Stimulated activated CD8-positive, alpha-beta memory T cell treated with anti-CD3 and anti-CD28 coated beads, Interleukin-4, amount 100 ng/mL, for 24 hours (primary cell): ENCODE measurements at regions not wholly inside any gene's neighbourhood (a gene's known extent, or its start where the extent isn't known, plus 50 kb on each side); places are given as distances from the start of the nearest gene placed in this dataset.
"Not testable (repeated sequence)": the region's sequence is repeated elsewhere in the genome, so short reads cannot be mapped to it uniquely, and the experiment has no call there.

Source experiments
- DNase-seq: peaks from one replicate; pipeline ENCODE4 v3.0.0-alpha.2; 2020; ENCODE audit warnings: low read depth

DNA sequence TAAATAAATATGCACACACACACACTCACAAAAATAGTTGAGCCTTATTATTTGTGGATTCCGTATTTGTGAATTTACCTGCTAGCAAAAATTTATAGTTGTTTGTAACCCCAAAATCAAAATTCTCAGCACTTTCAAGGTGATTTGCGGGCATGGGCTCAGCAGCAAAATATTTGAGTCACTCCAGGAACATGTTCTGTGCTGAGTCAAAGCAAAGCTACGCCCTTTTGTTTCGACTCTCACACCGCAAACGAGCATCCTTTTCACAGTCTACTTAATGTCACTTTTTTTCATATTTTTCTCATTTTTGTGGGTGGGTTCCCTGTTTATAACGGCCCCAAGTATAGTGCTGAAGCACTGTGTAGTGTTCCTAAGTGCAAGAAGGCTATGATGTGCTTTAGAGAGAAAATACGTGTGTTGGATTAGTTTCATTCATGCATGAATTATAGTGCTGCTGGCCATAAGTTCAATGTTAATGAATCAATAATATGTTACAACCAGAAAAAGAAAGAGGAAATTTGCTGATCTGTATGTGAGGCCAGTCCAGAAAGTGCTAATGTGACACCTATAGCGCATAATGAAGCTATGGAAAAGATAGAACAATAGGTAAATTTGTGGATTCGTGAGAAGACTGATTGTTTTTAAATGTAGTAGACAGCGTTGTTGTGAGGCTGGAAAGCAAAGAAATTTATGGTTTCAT, 723.2 kb upstream of the AGA start:
- no peak for DNase-seq

DNA sequence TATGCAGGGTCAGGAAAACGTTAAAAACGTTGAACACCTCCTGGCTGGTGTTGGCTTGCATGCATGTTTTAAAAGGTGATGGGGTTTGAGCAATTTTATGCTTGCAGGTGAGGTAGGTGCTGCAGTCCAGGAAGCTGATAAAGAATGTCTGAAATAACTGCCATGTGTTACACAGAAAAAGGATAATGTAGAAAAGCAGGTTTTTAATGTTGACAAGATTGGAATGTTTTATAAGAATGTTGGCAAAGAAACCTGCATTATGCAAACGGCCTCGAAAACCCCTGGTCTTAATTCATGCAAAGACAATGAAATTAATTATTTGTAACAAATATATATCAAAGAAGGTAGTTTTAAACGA, 723.7 kb upstream of the AGA start:
- no peak for DNase-seq

DNA sequence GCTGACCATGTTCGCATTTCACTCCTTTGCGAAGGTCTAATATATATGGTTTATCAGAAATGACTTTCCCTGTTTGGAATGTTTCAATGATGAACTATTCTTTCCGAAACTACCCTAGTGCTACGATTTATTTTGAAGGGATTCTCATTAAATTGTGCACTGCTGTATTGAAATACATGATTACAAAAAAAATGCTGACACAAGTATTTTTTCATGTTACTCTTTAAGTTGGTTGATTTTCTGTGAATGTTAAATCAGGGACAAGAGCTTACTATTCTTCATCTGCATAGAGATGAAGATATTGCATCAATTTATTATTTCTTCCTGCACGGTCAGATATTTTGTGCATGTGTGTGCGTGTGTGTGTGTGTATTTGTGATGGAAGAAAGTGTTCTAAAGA, 731.5 kb upstream of the AGA start:
- DNase-seq: no peak

DNA sequence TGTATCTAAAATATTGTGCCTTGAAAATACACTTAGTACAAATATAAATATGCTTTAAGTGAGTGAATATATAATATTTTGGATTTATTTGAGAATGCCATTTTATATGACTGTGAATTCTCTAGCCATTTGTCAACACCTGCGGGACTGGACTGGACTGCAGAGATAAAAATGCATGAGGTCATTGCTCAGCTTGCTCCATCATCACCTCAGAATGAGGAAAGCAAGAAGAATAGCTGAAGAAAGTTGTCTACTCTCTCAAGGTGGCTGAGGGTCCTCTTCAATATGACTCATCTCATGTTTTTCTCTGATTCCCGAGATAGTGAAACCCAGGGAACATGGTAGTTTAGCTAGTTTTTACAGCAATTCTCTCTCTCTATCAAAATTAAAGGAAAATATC, 732.5 kb upstream of the AGA start:
- no peak for DNase-seq

DNA sequence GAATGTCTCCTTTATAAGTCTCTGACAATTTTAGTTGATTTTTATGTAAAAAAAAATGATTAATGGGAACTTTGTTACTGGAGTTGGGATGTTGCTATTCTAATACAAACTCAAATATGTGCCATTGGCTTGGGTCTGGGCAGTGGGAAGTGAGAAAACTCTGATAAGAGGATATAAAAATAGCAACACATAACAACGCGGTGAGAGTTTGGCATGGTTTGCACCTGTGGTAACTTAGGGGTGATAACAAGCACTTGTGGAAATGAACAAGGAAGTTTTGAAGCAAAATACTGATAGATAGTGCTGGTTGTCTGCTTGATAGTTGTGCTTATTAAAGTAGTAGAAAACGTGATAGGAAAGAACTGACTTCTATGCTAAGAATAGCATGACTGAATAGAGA, 743.3 kb upstream of the AGA start:
- DNase-seq: no peak

DNA sequence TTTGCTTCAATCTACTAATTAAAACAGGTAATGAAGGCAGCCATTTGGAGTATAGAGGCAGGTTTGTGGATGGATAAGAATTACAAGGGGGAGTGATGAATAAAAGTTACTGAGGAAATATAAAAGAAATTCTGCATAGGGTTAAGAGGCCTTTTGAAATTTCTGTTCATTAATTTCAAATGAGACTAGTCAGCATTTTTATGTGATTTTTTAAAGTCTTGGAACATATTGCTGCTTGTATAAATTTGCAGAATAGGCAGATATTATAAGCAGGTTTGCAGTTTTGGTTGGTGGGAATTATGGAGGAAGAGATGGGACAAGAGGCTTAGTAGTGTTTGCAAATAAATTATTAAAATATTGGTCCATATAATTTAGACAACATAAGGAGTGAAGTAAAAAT, 750.4 kb upstream of the AGA start:
- no peak for DNase-seq

DNA sequence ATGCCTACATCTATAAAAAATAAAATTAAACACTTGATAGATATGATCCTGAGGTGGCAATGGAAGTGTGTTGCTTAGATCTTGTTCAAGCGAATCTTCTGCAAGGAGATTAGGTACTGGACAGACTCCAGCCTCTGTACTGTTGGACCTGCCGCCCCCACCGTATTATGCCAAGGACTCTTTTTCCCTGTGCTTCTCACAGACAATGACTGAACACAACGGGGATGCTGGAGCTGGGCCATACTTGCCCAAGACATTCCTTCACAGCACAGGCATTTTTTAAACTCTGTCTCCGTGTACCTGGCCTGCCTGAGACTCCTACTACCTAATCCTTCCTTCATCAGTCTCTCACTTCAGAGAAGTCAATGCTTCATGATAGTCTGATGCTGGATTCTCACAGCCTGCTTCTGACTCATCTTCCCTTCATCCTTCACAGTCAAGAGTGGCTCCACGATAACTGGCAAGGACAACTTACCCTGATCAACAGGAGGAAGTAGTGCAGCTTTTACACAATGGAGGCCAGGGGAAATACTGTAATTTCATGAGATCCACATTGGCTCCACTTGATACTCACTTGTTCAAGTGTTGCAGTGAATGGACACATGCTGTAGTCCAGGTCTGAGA, 754.6 kb upstream of the AGA start:
- DNase-seq: no peak

DNA sequence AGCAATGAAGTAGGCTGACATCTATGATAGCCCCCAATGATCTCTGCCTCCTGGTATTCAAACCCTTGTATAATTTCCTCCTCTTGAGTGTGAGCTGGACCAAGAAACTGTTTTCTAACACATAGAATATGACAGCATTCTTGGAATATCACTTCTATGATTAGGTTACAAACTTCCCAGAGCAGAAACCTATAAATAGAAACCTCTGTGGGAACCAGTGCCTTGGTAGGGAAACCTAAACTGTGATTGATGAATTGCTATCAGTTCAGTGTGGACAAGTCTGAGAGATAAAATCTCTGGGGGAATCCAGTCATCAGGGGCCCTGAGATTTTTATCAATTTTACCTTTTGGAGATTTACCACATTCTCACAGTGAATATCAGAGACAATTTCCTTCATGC, 756.5 kb upstream of the AGA start:
- DNase-seq: no peak

DNA sequence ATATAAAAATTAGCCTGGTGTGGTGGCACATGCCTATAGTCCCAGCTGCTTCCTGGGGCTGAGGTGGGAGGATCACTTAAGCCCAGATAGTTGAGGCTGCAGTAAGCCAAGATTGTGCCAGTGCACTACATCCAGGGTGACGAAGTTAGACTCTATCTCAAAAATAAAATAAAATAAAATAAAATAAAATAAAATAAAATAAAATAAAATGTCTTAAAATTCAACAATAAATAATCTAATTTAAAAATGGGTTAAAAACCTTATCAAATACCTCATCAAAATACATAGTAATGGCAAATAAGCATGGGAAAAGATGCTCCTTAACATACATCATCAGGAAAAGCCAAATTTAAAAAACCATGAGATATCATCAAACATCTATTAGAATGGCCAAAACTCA, 760.2 kb upstream of the AGA start:
- no peak for DNase-seq

DNA sequence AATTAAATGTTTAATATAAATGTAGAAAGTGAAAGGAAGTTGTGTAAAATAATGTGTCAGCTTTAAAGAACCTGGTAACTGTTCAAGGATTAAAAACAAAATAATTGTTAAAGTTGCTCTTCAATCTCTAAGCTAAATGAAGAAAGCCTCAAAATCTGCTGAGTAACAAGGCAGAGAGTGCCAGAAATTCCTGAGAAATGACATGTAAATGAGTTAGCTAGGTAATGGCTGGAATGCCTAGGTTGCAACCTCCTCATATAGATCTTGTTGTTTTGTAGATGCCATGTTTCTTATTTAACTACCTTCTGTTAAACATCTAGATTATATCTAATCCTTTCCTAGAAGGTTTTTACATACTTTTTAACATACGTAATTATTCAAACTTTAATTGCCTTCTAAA, 763.6 kb upstream of the AGA start:
- no peak for DNase-seq

DNA sequence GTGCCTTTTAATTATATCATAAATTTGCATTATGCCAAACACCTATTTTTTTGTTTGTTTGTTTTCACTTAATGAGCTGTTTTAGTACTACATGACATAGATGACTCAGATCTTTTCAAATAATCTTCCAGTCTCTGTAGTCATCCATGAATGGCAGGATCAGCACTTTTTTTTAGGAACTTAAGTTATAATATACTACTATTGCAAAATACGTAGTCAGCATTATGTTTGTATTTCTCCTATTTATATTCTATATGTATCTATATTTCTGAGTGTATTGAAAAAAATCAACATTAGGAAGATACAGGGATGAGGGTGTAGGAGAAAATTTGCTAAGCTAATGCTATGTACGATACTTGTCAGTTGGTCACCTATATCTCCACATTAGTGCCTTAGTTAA, 773.1 kb upstream of the AGA start:
- no peak for DNase-seq

DNA sequence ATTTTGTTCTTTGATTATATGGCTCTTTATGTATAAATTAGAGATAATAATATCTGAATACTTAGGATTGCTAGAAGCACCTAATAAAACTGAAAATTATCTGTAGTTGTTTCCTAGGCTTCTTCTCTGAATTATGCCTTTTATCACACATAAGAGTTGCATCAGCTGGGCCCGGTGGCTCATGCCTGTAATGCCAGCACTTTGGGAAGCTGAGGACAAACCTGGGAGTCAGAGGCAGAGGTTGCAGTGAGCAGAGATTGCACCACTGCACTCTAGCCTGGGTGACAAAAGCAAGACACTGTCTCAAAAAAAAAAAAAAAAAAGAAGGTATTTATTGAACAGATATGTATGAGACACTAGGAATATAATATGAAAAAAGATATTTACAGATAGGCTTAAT, 773.5 kb upstream of the AGA start:
- no peak for DNase-seq

DNA sequence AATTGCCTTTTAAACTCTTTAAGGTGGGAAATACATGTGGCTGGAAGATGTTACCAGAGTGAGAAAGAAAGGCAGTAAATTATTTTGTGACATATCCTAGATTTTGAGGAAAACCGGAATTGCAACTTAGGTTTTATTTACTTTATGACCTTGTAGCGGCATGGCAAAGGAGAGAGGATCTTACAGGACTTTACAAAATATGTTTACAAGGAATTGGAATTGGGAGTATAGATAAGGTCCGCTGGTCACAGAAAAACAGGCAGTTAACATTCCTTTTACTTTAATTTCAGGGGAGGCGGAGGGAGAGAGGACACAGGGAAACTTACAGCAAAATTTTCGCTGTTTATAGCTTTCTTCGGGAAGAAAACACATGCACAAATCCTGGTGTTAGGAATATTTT, 784.2 kb upstream of the AGA start:
- DNase-seq: not testable (repeated sequence)

DNA sequence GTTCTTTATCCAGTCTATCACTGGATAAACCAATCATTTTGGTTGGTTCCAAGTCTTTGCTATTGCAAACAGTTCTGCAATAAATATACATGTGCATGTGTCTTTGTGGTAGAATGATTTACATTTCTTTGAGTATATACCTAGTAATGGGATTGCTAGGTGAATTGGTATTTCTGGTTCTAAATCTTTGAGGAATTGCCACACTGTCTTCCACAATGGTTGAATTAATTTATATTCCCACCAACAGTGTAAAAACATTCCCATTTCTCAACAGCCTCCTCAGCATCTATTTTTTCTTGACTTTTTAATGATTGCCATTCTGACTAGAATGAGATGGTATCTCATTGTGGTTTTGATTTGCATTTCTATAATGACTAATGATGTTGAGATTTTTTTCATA, 791.7 kb upstream of the AGA start:
- no peak for DNase-seq

DNA sequence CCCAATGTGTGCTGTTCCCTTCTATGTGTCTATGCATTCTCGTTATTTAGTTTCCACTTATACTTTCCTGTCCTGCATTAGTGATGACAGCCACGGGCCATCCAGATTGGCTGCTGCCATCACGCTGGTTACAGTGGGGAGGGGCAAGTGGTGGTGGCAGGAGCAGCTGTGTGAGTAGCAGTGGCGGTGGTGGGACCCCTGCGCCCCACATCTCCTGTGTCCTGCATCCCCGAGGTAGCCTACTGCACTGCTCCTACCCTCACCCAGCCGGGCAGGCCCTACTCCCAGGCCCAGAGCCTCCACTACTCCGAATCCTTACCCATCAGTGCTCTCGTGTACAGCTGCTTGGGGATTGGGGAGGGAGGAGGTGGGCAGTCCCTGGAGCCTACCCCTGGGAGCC, 798.7 kb upstream of the AGA start:
- DNase-seq: no peak

DNA sequence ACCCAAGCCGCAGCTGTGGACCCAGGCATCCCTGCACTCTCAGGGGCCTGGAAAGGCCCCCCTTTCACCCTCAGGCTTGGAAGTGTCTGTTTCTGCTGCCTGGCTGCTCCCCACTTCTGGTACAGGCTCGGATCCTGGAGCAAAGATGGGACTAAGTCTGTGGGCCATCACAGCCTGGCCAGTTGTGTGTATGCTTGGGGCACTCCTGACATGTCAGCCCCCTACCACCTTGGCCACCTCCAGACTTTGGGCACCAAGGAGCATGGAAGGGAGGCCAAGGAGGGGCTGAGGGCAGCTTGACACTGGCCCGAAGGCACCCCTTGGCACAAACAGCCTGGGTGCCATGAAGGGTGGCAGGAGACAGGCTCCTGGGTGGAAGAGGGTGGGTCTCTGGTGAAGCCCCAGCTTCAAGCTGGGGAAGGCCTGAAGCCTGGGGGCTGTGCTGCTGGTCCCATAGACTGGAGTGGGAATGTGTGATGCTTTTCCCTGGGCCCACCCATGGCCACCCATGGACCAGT, 799.4 kb upstream of the AGA start:
- DNase-seq: no peak

DNA sequence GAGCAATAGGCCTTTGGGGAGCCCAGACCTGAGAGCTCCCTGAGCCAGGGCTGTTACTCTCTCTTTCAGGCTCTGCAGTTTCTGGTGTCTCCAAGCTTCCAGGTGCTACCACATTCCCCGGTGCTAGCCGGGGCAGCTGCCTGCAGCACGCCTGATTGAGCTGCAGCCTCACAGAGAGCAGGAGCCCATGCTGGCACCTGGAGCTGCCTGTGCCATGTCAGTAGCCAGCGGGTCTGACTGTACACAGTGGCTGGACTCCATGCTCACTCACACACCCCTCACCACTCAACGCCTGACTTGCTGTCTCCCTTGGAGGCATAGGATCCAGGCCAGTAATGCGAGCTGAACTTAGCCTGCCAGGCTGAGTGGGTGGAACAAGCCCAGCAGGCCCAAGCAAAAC, 800.4 kb upstream of the AGA start:
- DNase-seq: no peak

DNA sequence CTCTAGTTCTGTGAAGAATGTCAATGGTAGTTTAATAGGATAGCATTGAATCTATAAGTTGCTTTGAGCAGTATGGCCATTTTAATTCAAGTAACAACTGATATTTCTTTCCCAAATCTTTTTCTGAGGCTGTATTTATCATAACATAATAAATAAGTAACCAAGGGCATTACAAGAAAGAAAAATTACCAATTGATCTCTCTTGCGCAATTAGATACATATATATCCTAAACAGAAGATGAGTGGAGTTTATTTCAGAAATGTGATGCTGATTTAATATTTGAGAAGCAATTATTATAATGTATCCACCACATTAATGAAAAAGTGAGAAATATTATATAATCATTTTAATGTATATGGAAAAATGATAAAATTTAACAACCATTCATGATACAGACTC, 802.5 kb upstream of the AGA start:
- no peak for DNase-seq

DNA sequence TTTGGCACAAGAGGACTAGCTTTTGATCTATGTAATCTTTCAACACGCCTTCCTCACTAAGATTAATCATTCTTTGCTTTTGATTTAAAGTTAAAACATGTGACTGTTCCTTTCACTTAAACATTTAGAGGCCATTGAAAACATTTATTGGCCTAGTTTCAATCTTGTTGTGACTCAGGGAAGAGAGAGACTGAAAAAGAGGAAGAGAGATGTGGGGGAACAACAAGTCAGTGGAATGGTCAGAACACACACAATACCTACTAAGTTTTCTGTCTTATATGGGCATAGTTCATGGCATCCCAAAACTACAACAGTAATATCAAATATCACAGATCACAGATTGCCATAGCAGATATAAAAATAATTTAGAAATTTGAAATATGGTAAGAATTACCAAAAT, 812.9 kb upstream of the AGA start:
- DNase-seq: no peak

DNA sequence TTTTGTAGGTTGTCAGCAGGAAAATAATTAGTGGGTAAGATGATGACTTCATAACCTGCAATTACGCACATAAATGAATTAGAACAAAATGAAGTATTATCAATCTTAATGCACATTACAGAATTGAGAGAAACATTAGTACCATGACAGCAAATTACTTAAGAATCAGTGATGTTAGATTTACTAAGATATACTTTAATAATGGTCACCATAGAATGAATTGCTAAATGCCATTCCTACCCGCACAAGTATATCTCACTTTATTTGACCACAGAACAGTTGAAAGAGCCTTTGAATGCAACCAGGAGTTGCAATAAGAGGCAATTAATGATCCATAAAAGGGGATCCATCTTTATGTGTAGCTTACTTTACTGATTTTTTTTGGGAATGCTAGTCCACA, 816.4 kb upstream of the AGA start:
- no peak for DNase-seq

DNA sequence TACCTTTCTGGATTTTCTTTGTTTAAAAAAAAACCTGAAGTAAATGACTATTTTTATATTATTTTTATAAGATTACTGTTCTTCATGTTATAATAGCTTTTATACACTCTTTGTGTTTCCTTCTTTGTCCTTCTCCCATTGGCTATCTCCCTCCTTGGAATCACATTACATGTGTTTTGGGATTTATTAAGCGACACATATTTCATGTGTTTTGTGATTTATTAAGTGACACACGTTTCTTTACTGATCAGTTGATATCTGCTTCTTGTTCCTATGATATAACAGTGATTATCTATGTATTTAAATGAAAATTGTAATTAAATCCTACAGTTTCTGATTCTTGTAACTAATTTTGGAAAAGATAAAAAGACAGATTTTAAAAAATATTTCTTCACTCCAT, 817.3 kb upstream of the AGA start:
- DNase-seq: no peak

DNA sequence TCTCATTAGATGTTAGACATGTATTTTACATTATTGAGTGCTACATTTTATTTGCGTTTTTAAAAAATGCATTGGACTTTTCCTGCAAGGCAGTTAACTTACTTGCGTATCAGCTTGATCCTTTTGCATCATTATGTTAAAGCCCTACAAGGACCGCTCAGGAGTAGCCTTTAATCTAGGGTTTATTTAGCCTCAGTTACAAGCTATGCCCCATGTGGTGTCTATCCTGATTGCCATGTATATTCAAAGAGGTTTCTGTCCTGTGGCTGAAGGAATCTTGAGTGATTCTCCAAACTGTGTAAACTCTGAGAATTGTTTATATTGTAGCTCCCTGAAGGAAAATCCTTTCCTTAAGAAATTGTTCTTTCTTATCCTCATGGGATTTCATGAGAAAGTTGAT, 821.8 kb upstream of the AGA start:
- no peak for DNase-seq

DNA sequence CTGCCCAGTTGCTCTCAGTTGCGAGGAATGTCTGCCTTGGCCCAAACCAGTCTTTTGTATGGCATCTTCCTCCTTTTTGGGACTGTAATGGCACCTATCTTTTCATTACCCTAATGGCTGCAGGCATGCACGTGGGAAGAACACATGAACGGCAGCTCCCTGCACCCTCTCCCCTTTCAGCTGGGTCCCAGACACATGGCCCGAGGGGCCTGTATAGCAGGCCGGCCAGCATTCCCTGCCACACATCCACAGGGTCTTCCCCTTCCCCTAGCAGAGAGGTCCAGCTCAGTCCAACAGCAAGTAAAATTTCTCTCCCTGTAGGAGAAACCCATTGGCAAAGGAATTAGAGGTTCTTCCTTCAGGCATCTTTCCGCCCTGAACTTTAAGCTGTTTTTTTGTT, 829.1 kb upstream of the AGA start:
- DNase-seq: no peak

DNA sequence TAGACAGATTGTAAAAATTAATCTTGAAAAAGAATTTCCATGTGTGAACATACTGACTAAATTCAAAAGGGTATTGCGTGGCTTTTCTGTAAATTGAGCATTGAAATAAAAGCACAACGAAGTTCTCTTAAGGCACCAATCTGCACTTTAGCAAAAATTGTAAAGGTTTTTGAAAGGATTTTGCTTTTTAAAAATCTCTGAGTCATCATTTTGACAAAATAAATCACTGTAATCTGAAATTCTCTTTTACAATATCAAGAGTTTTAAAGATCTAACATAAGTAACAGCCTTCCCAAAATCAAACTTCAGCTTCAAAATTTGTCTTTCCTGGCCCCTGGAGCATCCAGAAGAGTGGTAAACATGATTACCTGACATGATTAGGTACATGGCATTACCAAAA, 830.9 kb upstream of the AGA start:
- no peak for DNase-seq
